Prostate gland (tissue), 2 donors: ENCODE measurements at regions not wholly inside any gene's neighbourhood (a gene's known extent, or its start where the extent isn't known, plus 50 kb on each side); places are given as distances from the start of the nearest gene placed in this dataset.

Experiments used
- POLR2A ChIP-seq: fragments of 450-650 bp; IDR thresholded peaks from one replicate; pipeline ENCODE4 v1.6.1; 2016; ENCODE audit warnings: antibody characterized with exemption, mild to moderate bottlenecking
- POLR2AphosphoS5 ChIP-seq: sonication (generic); formaldehyde crosslinking; IDR thresholded peaks from one replicate; pipeline ENCODE4 v1.6.1; 2017; ENCODE audit warnings: antibody characterized with exemption
- TF ChIP-seq, protein P1 (sequence below), 4 experiments: fragments of 200-600 bp in 2 of 4; fragments of 450-650 bp in 2 of 4; sonication (generic) in 2 of 4; IDR thresholded peaks; 1 replicate in 3 of 4; 2 replicates in 1 of 4; pipeline ENCODE4 v1.5.1; 2016 to 2019; ENCODE audit warnings: antibody characterized with exemption in 4 of 4, mild to moderate bottlenecking in 2 of 4, moderate library complexity in 2 of 4

DNA sequence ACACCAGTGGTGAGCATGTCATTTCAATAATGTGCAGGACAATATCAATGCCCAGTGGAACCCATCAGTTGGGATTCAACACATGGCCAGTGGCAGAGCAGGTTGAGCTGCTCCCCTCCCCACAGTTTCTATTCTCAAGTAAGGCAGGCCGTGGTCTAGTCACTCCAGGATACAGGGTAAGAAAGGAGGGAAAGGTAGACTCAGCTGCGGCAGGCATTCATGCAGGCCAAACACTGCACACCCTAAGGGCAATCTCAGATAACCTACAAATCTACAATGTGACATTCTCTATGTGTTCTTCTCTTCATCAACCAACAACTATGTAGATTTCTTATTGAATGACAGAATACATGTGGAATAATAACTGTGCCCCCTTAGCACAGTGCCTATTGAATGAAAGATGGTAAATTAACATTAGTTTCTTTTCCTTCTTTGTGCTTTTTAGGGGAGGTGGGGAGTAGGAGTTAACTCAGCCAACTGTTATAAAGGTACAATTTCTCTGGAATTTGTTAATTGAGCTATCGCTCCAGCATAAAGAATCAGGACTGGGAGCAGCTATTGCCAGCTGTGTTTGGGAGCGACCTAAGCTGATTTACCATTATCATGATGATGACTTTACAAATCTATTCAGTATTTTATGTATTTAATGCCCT is 89.7 kb downstream of the FAM50B start:
- TF ChIP-seq, protein P1, sequence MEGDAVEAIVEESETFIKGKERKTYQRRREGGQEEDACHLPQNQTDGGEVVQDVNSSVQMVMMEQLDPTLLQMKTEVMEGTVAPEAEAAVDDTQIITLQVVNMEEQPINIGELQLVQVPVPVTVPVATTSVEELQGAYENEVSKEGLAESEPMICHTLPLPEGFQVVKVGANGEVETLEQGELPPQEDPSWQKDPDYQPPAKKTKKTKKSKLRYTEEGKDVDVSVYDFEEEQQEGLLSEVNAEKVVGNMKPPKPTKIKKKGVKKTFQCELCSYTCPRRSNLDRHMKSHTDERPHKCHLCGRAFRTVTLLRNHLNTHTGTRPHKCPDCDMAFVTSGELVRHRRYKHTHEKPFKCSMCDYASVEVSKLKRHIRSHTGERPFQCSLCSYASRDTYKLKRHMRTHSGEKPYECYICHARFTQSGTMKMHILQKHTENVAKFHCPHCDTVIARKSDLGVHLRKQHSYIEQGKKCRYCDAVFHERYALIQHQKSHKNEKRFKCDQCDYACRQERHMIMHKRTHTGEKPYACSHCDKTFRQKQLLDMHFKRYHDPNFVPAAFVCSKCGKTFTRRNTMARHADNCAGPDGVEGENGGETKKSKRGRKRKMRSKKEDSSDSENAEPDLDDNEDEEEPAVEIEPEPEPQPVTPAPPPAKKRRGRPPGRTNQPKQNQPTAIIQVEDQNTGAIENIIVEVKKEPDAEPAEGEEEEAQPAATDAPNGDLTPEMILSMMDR (IDR thresholded peaks at IDR 0.05): no peak
- TF ChIP-seq POLR2AphosphoS5: no peak
- TF ChIP-seq POLR2A: no peak
